GM12875 (cell line): ENCODE measurements at regions not wholly inside any gene's neighbourhood (a gene's known extent, or its start where the extent isn't known, plus 50 kb on each side); places are given as distances from the start of the nearest gene placed in this dataset.

Source experiments
- H3K4me3 ChIP-seq: one replicate; pipeline ENCODE4 v1.5.1; 2011; ENCODE audit warnings: low read depth, low read length, control low read depth
- CTCF ChIP-seq: IDR thresholded peaks from 2 replicates; pipeline ENCODE4 v1.5.1; 2011; ENCODE audit warnings: low read depth, mild to moderate bottlenecking, control low read depth, inconsistent platforms, low read length, moderate library complexity, borderline replicate concordance; ENCODE audit not compliant: insufficient read depth

- no peak overlapping the region for H3K4me3 ChIP-seq
- TF ChIP-seq CTCF = no peak
These were observed 112.5 kb upstream of the RAB4A start for GRCh38 chr1:229158341-229158921.

- TF ChIP-seq CTCF = no peak
- no peak overlapping the region for H3K4me3 ChIP-seq
These were observed 112.0 kb upstream of the RAB4A start for GRCh38 chr1:229158927-229159326.

GRCh38 chr1:229159668-229160544 is 111.0 kb upstream of the RAB4A start:
- no peak for TF ChIP-seq CTCF

GRCh38 chr1:229161740-229162139 is 109.2 kb upstream of the RAB4A start:
- no peak overlapping the region for H3K4me3 ChIP-seq
- TF ChIP-seq CTCF = no peak

More at GRCh38 chr1:229159668-229160544, 111.0 kb upstream of the RAB4A start:
- no peak overlapping the region for H3K4me3 ChIP-seq

- TF ChIP-seq CTCF = no peak
- no peak overlapping the region for H3K4me3 ChIP-seq
These were observed 107.9 kb upstream of the RAB4A start for GRCh38 chr1:229162825-229163515.

- no peak overlapping the region for H3K4me3 ChIP-seq
- no peak for TF ChIP-seq CTCF
These were observed 106.6 kb upstream of the RAB4A start for GRCh38 chr1:229164348-229164747.
